ENCODE measurements at regions not wholly inside any gene's neighbourhood (a gene's known extent, or its start where the extent isn't known, plus 50 kb on each side); places are given as distances from the start of the nearest gene placed in this dataset.

- CTCF ChIA-PET (ENCODE audit: partially characterized antibody) = no interaction called here
- FAIRE-seq = no peak
Observed at GRCh38 chr9:4926239-4926638, 58.8 kb upstream of the JAK2 start.

More at GRCh38 chr9:4926239-4926638, 58.8 kb upstream of the JAK2 start:
- Histone ChIP-seq H3K4me3 (ENCODE audit: extremely low read depth in 1 of 4, insufficient read depth in 2 of 4, low read depth in 3 of 4, low read length in 4 of 4) (no peak overlapping the region), H3K27ac (ENCODE audit: low read depth, low read length) (no peak overlapping the region), H3K14ac (ENCODE audit: insufficient read length) (no peak overlapping the region), H2BK15ac (ENCODE audit: low read length) (no peak overlapping the region), H3K4me2 (ENCODE audit: insufficient read depth in 1 of 2, low read depth in 2 of 2, low read length in 2 of 2) (no peak overlapping the region), H4K91ac (replicated peaks; ENCODE audit: insufficient read length, low read length) (no peak overlapping the region), H3K9ac (replicated peaks in 1 of 4; ENCODE audit: extremely low read depth in 1 of 4, low read depth in 3 of 4, low read length in 3 of 4) (no peak overlapping the region), H2BK120ac (replicated peaks; ENCODE audit: low read depth, low read length) (no peak overlapping the region), H4K8ac (ENCODE audit: extremely low read depth, insufficient read depth, low read length) (no peak overlapping the region), H3K18ac (ENCODE audit: extremely low read depth, low read length) (no peak overlapping the region), H2BK20ac (ENCODE audit: low read length) (no peak overlapping the region), H2AK5ac (ENCODE audit: low read depth, low read length) (no peak overlapping the region), H4K20me1 (replicated peaks in 1 of 2; ENCODE audit: control insufficient read depth in 1 of 2, insufficient read depth in 2 of 2, low read length in 2 of 2) (no peaks in the 10 kb centered on the region), H2BK5ac (ENCODE audit: low read depth, low read length) (no peak overlapping the region), H4K5ac (ENCODE audit: insufficient read length, low read depth, low read length) (no peak overlapping the region), H3K36me3 (ENCODE audit: control insufficient read depth in 2 of 4, insufficient read depth in 4 of 4, low read length in 3 of 4) (no peaks in the 10 kb centered on the region), H3K23me2 (ENCODE audit: low read depth, low read length) (no peaks in the 10 kb centered on the region), H3K9me3 (ENCODE audit: insufficient read depth in 2 of 2, low read depth in 1 of 2, low read length in 1 of 2) (peaks cover 5 to 7% of the 10 kb centered on the region in 2 experiments), H2AFZ (ENCODE audit: low read length) (no peak overlapping the region), H2BK12ac (ENCODE audit: low read depth, low read length) (no peak overlapping the region), H3K4me1 (replicated peaks in 1 of 4; ENCODE audit: control insufficient read depth in 3 of 4, insufficient read depth in 4 of 4, low read length in 3 of 4) (peaks cover 0 to 4% (median 1%) of the 10 kb centered on the region in 4 experiments; a peak in 3 of 7 replicates), H3K79me1 (ENCODE audit: low read depth, low read length) (no peaks in the 10 kb centered on the region), H3K4ac (replicated peaks; ENCODE audit: insufficient read length, low read depth, low read length) (no peak overlapping the region), H3K27me3 (replicated peaks in 1 of 4; ENCODE audit: control insufficient read depth in 3 of 4, extremely low read depth in 1 of 4, insufficient read depth in 3 of 4, low read length in 3 of 4) (no peaks in the 10 kb centered on the region), H3K23ac (ENCODE audit: insufficient read length) (no peak overlapping the region), H3K79me2 (ENCODE audit: control insufficient read depth in 1 of 2, insufficient read depth in 2 of 2, low read length in 2 of 2) (no peaks in the 10 kb centered on the region), H3K56ac (replicated peaks; ENCODE audit: insufficient read length, low read depth, low read length) (no peak overlapping the region)
- POLR2A ChIA-PET (ENCODE audit: partially characterized antibody) = no interaction called here
- 90% methylated on average over 2 of the region's 2 CpGs; no CpG with 5 or more reads in 1 of the 2 experiments for WGBS, 2 experiments (ENCODE audit: extremely low coverage in 1 of 2, insufficient coverage in 1 of 2, insufficient read length in 1 of 2, insufficient replicate concordance in 2 of 2, low coverage in 1 of 2, low lambda C conversion rate in 2 of 2, missing lambda C conversion rate in 1 of 2)
- no peak for DNase-seq (ENCODE audit: low read depth in 1 of 2, low spot score in 2 of 2)
- TF ChIP-seq RAD21 (IDR thresholded peaks at IDR 0.05 in 1 of 2, conservative IDR thresholded peaks at IDR 0.05 in 1 of 2; ENCODE audit: low read depth in 2 of 2, low read length in 2 of 2) (no peak), CREB1 (IDR thresholded peaks at IDR 0.05) (no peak), RNF2 (IDR thresholded peaks at IDR 0.05; ENCODE audit: borderline replicate concordance, low read depth, low read length, missing control alignments, poor library complexity, severe bottlenecking) (no peak), ATF2 (IDR thresholded peaks at IDR 0.05; ENCODE audit: low read length) (no peak), E2F6 (IDR thresholded peaks at IDR 0.05) (no peak), HDAC6 (IDR thresholded peaks at IDR 0.05; ENCODE audit: low read depth, low read length) (no peak), KDM1A (IDR thresholded peaks at IDR 0.05; ENCODE audit: borderline replicate concordance, low read length) (no peak), PHF8 (conservative IDR thresholded peaks at IDR 0.05; ENCODE audit: low read depth, low read length) (no peak), MAFK (IDR thresholded peaks at IDR 0.05; ENCODE audit: low read depth, low read length) (no peak), CHD1 (IDR thresholded peaks at IDR 0.05; ENCODE audit: low read depth, low read length) (no peak), NANOG (IDR thresholded peaks at IDR 0.05; ENCODE audit: insufficient read depth, low read depth, low read length, poor library complexity, severe bottlenecking) (no peak)

All from H1 (cell line).